ENCODE measurements at regions not wholly inside any gene's neighbourhood (a gene's known extent, or its start where the extent isn't known, plus 50 kb on each side); places are given as distances from the start of the nearest gene placed in this dataset.

GRCh38 chr3:160141485-160142185, 83.6 kb upstream of the C3orf80 start:
- TF ChIP-seq GABPA (tag; conservative IDR thresholded peaks at IDR 0.05; ENCODE audit: low read depth): no peak
- TF ChIP-seq MYC (IDR thresholded peaks at IDR 0.05; ENCODE audit: low read depth, low read length): no peak
- no peak for TF ChIP-seq MYC (CRISPR knock-in tag; IDR thresholded peaks at IDR 0.05; ENCODE audit: borderline replicate concordance, low read depth)
- no peak for TF ChIP-seq EP300 (IDR thresholded peaks at IDR 0.05; ENCODE audit: low read length)
- no peak for TF ChIP-seq CBFB (CRISPR knock-in tag; IDR thresholded peaks at IDR 0.05)
- TF ChIP-seq ZNF274 (IDR thresholded peaks at IDR 0.05; ENCODE audit: borderline replicate concordance, low read depth, low read length): no peak
- TF ChIP-seq HMGN3 (IDR thresholded peaks at IDR 0.05; ENCODE audit: borderline replicate concordance, extremely low read depth, insufficient read length, low read depth, low read length): no peak
- TF ChIP-seq ZNF609 (CRISPR knock-in tag; IDR thresholded peaks at IDR 0.05; ENCODE audit: borderline replicate concordance): no peak
- no peak for TF ChIP-seq ZNF24 (IDR thresholded peaks at IDR 0.05)
- TF ChIP-seq NR0B1 (IDR thresholded peaks at IDR 0.05; ENCODE audit: partially characterized antibody): no peak
- TF ChIP-seq ZNF740 (CRISPR knock-in tag; IDR thresholded peaks at IDR 0.05): no peak
- no peak for TF ChIP-seq ZNF740 (tag; IDR thresholded peaks at IDR 0.05)
- no peak for TF ChIP-seq ZKSCAN1 (IDR thresholded peaks at IDR 0.05; ENCODE audit: low read depth, low read length)
- TF ChIP-seq ZSCAN32 (CRISPR knock-in tag; IDR thresholded peaks at IDR 0.05): no peak
- no peak for TF ChIP-seq TEAD4 (IDR thresholded peaks at IDR 0.05; ENCODE audit: low read length)
- TF ChIP-seq TEAD4 (CRISPR knock-in tag; IDR thresholded peaks at IDR 0.05; ENCODE audit: borderline replicate concordance): no peak

All from K562 (cell line).